ENCODE measurements at regions not wholly inside any gene's neighbourhood (a gene's known extent, or its start where the extent isn't known, plus 50 kb on each side); places are given as distances from the start of the nearest gene placed in this dataset.
"Not testable (repeated sequence)": the region's sequence is repeated elsewhere in the genome, so short reads cannot be mapped to it uniquely, and the experiment has no call there.

GRCh38 chr6:144922120-144922722 is 637.1 kb downstream of the UTRN start:
- no peak overlapping the region for H3K4me3 ChIP-seq (ENCODE audit: low read depth, low read length)
- in situ Hi-C loops (cut with HindIII; ENCODE audit: low pct_ligation_motif_present, low sequenced_read_pairs): no loop called here
- DNase-seq: no peak
- no peaks in the 10 kb centered on the region for H3K27me3 ChIP-seq (replicated peaks)
- H3K27ac ChIP-seq: no peak overlapping the region
- no peaks in the 10 kb centered on the region for H3K36me3 ChIP-seq (replicated peaks)
- no peak for TF ChIP-seq CTCF (IDR thresholded peaks at IDR 0.05; ENCODE audit: low read depth, low read length, missing control alignments)

- H3K27me3 ChIP-seq (replicated peaks); H3K4me3 ChIP-seq (ENCODE audit: low read depth, low read length); H3K27ac ChIP-seq; H3K36me3 ChIP-seq (replicated peaks); in situ Hi-C loops (cut with HindIII; ENCODE audit: low pct_ligation_motif_present, low sequenced_read_pairs); DNase-seq: not testable (repeated sequence)
These were observed 637.8 kb downstream of the UTRN start for GRCh38 chr6:144922771-144923490.

- DNase-seq; H3K36me3 ChIP-seq (replicated peaks); H3K27me3 ChIP-seq (replicated peaks); in situ Hi-C loops (cut with HindIII; ENCODE audit: low pct_ligation_motif_present, low sequenced_read_pairs); H3K4me3 ChIP-seq (ENCODE audit: low read depth, low read length); H3K27ac ChIP-seq: not testable (repeated sequence)
These were observed 638.3 kb downstream of the UTRN start for GRCh38 chr6:144923491-144923787.

- TF ChIP-seq CTCF (IDR thresholded peaks at IDR 0.05; ENCODE audit: low read depth, low read length, missing control alignments): no peak
- Histone ChIP-seq H3K27ac (no peak overlapping the region), H3K27me3 (replicated peaks) (no peaks in the 10 kb centered on the region), H3K4me3 (ENCODE audit: low read depth, low read length) (no peak overlapping the region), H3K36me3 (replicated peaks) (no peaks in the 10 kb centered on the region)
- no peak for DNase-seq
- in situ Hi-C loops (cut with HindIII; ENCODE audit: low pct_ligation_motif_present, low sequenced_read_pairs): no loop called here
These were observed 643.7 kb downstream of the UTRN start for GRCh38 chr6:144928847-144929246.

- H3K4me3 ChIP-seq (ENCODE audit: low read depth, low read length): no peak overlapping the region
- TF ChIP-seq CTCF (IDR thresholded peaks at IDR 0.05; ENCODE audit: low read depth, low read length, missing control alignments): no peak
- DNase-seq: no peak
- no peaks in the 10 kb centered on the region for H3K36me3 ChIP-seq (replicated peaks)
- in situ Hi-C loops (cut with HindIII; ENCODE audit: low pct_ligation_motif_present, low sequenced_read_pairs): no loop called here
- no peak overlapping the region for H3K27ac ChIP-seq
- H3K27me3 ChIP-seq (replicated peaks): no peaks in the 10 kb centered on the region
These were observed 644.1 kb downstream of the UTRN start for GRCh38 chr6:144929262-144929661.

GRCh38 chr6:144931172-144932035 is 646.3 kb downstream of the UTRN start:
- in situ Hi-C loops (cut with HindIII; ENCODE audit: low pct_ligation_motif_present, low sequenced_read_pairs): no loop called here
- Histone ChIP-seq H3K36me3 (replicated peaks) (no peaks in the 10 kb centered on the region), H3K27ac (no peak overlapping the region), H3K27me3 (replicated peaks) (no peaks in the 10 kb centered on the region), H3K4me3 (ENCODE audit: low read depth, low read length) (no peak overlapping the region)
- peak; percentile 84 for TF ChIP-seq CTCF (IDR thresholded peaks at IDR 0.05; ENCODE audit: low read depth, low read length, missing control alignments)
- DNase-seq: peak; percentile 50

All from brain microvascular endothelial cell (primary cell).